ENCODE measurements at regions not wholly inside any gene's neighbourhood (a gene's known extent, or its start where the extent isn't known, plus 50 kb on each side); places are given as distances from the start of the nearest gene placed in this dataset.

DNA sequence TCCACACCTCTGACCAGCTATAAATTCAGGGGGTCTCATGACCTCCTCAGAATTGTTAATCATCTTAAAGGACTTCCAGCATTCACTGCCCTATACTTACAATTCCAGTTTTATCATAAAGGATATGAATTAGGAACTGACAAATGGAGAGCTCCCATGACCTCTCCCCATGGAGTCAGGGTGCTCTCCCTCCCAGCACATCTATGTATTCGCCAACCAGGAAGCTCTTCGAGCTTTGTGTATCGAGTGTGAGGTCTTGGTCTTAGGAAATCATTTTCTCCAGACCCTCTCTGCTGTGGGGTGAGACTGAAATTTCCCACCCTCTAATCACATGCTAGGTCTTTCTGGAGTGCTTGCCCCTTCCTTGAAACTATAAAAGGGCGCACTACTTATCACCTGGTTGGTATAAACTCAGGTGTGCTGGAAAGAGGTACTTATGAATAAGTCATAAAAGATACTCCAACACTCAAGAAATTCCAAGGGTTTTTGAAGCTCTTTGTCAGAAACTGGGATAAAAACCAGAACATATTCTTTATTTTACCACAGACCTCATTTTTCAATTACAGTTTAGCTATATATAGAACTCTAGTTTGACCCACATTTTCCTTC is 238.4 kb upstream of the OPRM1 start:
- TF ChIP-seq, protein P1, sequence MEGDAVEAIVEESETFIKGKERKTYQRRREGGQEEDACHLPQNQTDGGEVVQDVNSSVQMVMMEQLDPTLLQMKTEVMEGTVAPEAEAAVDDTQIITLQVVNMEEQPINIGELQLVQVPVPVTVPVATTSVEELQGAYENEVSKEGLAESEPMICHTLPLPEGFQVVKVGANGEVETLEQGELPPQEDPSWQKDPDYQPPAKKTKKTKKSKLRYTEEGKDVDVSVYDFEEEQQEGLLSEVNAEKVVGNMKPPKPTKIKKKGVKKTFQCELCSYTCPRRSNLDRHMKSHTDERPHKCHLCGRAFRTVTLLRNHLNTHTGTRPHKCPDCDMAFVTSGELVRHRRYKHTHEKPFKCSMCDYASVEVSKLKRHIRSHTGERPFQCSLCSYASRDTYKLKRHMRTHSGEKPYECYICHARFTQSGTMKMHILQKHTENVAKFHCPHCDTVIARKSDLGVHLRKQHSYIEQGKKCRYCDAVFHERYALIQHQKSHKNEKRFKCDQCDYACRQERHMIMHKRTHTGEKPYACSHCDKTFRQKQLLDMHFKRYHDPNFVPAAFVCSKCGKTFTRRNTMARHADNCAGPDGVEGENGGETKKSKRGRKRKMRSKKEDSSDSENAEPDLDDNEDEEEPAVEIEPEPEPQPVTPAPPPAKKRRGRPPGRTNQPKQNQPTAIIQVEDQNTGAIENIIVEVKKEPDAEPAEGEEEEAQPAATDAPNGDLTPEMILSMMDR (IDR thresholded peaks at IDR 0.05) = no peak
- TF ChIP-seq POLR2AphosphoS5 (IDR thresholded peaks at IDR 0.05) (no peak), POLR2A (IDR thresholded peaks at IDR 0.05) (no peak), EP300 (IDR thresholded peaks at IDR 0.05) (no peak)
